ENCODE measurements at regions not wholly inside any gene's neighbourhood (a gene's known extent, or its start where the extent isn't known, plus 50 kb on each side); places are given as distances from the start of the nearest gene placed in this dataset.

DNA sequence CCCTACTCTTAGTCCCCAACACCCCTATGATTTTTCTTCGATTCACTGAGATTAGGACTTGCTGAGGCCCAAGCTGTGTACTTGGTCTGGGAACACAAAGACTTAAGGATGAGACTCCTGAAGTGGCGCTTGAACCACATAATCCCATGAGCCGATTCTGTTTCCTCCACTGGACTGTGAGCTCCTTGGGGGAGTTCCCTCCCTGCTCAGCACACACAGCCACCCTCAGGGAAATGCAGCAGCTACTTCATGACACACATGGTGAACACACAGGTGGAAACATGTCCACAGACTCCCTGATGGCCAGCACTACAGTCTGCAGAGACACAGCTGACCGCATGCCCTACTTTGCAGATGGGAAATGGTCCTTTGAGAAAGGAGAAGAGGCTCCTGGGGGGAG is 101.1 kb downstream of the C5orf15 start:
- Histone ChIP-seq H3K4me1 (ENCODE audit: control insufficient read depth, low read length) (peaks cover 14% of the 10 kb centered on the region), H4K20me1 (ENCODE audit: control insufficient read depth, insufficient read depth, low read depth, low read length) (no peaks in the 10 kb centered on the region), H3K79me2 (ENCODE audit: control insufficient read depth, low read length) (no peaks in the 10 kb centered on the region), H3K9me2 (replicated peaks; ENCODE audit: control insufficient read depth, low read length) (no peaks in the 10 kb centered on the region), H3K9me3 (ENCODE audit: control insufficient read depth, insufficient read depth, low read length) (no peaks in the 10 kb centered on the region), H3K27ac (ENCODE audit: low read depth, low read length) (no peak overlapping the region), H3K4me2 (ENCODE audit: low read length) (no peak overlapping the region), H3K27me3 (ENCODE audit: control insufficient read depth, low read length) (no peaks in the 10 kb centered on the region), H3F3A (ENCODE audit: control insufficient read depth, insufficient read depth) (no peaks in the 10 kb centered on the region), H3K4me3 (ENCODE audit: low read length) (no peak overlapping the region), H3K36me3 (ENCODE audit: control insufficient read depth, low read length) (no peaks in the 10 kb centered on the region)
- TF ChIP-seq, protein P1, sequence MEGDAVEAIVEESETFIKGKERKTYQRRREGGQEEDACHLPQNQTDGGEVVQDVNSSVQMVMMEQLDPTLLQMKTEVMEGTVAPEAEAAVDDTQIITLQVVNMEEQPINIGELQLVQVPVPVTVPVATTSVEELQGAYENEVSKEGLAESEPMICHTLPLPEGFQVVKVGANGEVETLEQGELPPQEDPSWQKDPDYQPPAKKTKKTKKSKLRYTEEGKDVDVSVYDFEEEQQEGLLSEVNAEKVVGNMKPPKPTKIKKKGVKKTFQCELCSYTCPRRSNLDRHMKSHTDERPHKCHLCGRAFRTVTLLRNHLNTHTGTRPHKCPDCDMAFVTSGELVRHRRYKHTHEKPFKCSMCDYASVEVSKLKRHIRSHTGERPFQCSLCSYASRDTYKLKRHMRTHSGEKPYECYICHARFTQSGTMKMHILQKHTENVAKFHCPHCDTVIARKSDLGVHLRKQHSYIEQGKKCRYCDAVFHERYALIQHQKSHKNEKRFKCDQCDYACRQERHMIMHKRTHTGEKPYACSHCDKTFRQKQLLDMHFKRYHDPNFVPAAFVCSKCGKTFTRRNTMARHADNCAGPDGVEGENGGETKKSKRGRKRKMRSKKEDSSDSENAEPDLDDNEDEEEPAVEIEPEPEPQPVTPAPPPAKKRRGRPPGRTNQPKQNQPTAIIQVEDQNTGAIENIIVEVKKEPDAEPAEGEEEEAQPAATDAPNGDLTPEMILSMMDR (IDR thresholded peaks at IDR 0.05; ENCODE audit: low read depth, low read length, poor library complexity, severe bottlenecking): no peak
- TF ChIP-seq EZH2phosphoT487 (IDR thresholded peaks at IDR 0.05; ENCODE audit: borderline replicate concordance, low read length): no peak

DNA sequence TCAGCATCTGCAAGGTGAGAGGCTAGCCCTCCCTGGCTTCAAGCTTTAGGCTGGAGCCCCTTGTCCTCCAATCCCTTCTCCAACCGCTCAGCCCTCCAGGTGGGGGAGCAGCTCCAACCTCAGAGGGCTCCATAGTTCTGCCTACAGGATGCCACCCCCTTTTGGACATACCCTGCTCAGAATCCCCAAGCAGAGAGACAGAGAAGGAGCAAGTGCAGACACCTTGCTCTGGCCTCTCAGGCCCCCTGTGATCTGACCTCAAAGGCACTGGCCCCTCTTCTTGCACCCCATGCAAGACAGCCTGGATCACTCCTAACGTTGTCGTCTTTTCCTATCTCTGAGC is 101.6 kb downstream of the C5orf15 start:
- Histone ChIP-seq H3K9me3 (ENCODE audit: control insufficient read depth, insufficient read depth, low read length) (no peaks in the 10 kb centered on the region), H3K4me1 (ENCODE audit: control insufficient read depth, low read length) (peaks cover 14% of the 10 kb centered on the region), H3K36me3 (ENCODE audit: control insufficient read depth, low read length) (no peaks in the 10 kb centered on the region), H3K4me3 (ENCODE audit: low read length) (no peak overlapping the region), H3K27ac (ENCODE audit: low read depth, low read length) (no peak overlapping the region), H3K9me2 (replicated peaks; ENCODE audit: control insufficient read depth, low read length) (no peaks in the 10 kb centered on the region), H3K4me2 (ENCODE audit: low read length) (no peak overlapping the region), H3K79me2 (ENCODE audit: control insufficient read depth, low read length) (no peaks in the 10 kb centered on the region), H3K27me3 (ENCODE audit: control insufficient read depth, low read length) (no peaks in the 10 kb centered on the region), H4K20me1 (ENCODE audit: control insufficient read depth, insufficient read depth, low read depth, low read length) (no peaks in the 10 kb centered on the region), H3F3A (ENCODE audit: control insufficient read depth, insufficient read depth) (no peaks in the 10 kb centered on the region)
- TF ChIP-seq, protein P1 (IDR thresholded peaks at IDR 0.05; ENCODE audit: low read depth, low read length, poor library complexity, severe bottlenecking): no peak

DNA sequence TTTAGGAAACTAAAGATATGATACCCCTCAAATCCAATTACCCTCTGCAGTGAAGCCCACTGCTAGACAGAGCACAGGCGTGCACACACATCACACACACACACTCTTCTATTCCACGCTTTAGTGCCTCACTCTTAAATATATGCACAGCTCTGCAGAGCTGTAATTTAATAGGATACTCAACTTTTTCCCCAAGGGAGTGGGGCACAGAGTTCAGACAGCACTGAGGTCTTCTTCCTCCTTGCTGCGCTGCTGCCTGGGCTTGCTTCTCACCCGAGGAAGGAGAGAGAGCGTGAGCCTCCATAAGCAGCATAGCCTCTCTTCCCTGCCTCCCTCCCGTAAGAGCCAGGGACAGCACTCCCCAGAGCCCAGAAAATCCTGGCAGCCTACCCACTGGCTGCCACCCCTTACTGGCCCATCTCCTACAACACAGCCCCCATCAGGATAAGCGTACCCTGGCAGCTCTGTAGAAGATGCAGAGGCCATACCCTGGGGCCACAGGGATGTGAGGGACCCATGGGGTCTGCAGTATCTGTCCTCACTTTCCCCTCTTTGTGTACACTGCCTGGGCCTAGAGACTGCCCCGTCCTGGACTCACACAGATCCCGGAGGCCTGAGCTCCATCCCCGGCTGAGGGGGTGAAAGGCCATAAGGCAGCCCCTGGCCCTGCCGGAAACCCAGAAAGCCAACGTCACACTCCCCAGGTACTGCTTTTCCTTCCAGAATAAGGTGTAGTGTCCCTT is 102.1 kb downstream of the C5orf15 start:
- Histone ChIP-seq H4K20me1 (ENCODE audit: control insufficient read depth, insufficient read depth, low read depth, low read length) (no peaks in the 10 kb centered on the region), H3K4me3 (ENCODE audit: low read length) (no peak overlapping the region), H3K9me2 (replicated peaks; ENCODE audit: control insufficient read depth, low read length) (no peaks in the 10 kb centered on the region), H3K4me1 (ENCODE audit: control insufficient read depth, low read length) (peaks cover 14% of the 10 kb centered on the region), H3K79me2 (ENCODE audit: control insufficient read depth, low read length) (no peaks in the 10 kb centered on the region), H3K27ac (ENCODE audit: low read depth, low read length) (no peak overlapping the region), H3K36me3 (ENCODE audit: control insufficient read depth, low read length) (no peaks in the 10 kb centered on the region), H3F3A (ENCODE audit: control insufficient read depth, insufficient read depth) (no peaks in the 10 kb centered on the region), H3K9me3 (ENCODE audit: control insufficient read depth, insufficient read depth, low read length) (no peaks in the 10 kb centered on the region), H3K4me2 (ENCODE audit: low read length) (no peak overlapping the region), H3K27me3 (ENCODE audit: control insufficient read depth, low read length) (peaks cover 3% of the 10 kb centered on the region; the same call in 1 of the 2 replicates)
- TF ChIP-seq, protein P1 (IDR thresholded peaks at IDR 0.05; ENCODE audit: low read depth, low read length, poor library complexity, severe bottlenecking): no peak
- no peak for TF ChIP-seq EZH2phosphoT487 (IDR thresholded peaks at IDR 0.05; ENCODE audit: borderline replicate concordance, low read length)
